Astrocyte (in vitro differentiated cells and primary cell): ENCODE measurements at regions not wholly inside any gene's neighbourhood (a gene's known extent, or its start where the extent isn't known, plus 50 kb on each side); places are given as distances from the start of the nearest gene placed in this dataset.
"Not testable (repeated sequence)": the region's sequence is repeated elsewhere in the genome, so short reads cannot be mapped to it uniquely, and the experiment has no call there.

Experiments
- DNase-seq: peaks from one replicate; pipeline ENCODE4 v3.0.0-alpha.2; 2010; ENCODE audit warnings: low read depth
- FAIRE-seq: peaks from 2 replicates; lab custom pipeline; 2011; peaks lifted over from hg19 to GRCh38; lab: Jason Lieb, UNC
- H2AFZ ChIP-seq: 2 replicates; pipeline ENCODE4 v1.6.0; 2012; ENCODE audit warnings: low read depth, low read length, inconsistent platforms
- H3K27ac ChIP-seq: 2 replicates; pipeline ENCODE4 v1.5.1; 2011; ENCODE audit warnings: low read depth, low read length, inconsistent platforms
- H3K27me3 ChIP-seq: 2 replicates; pipeline ENCODE4 v1.6.0; 2011; ENCODE audit warnings: low read length, inconsistent platforms; ENCODE audit not compliant: insufficient read depth
- H3K36me3 ChIP-seq: 2 replicates; pipeline ENCODE4 v1.5.1; 2011; ENCODE audit warnings: low read length, inconsistent platforms; ENCODE audit not compliant: insufficient read depth
- H3K4me1 ChIP-seq: 2 replicates; pipeline ENCODE4 v1.5.1; 2011; ENCODE audit warnings: low read length, inconsistent platforms; ENCODE audit not compliant: insufficient read depth
- H3K4me2 ChIP-seq: 2 replicates; pipeline ENCODE4 v1.6.0; 2012; ENCODE audit warnings: low read length, inconsistent platforms
- H3K4me3 ChIP-seq: 2 replicates; pipeline ENCODE4 v1.5.1; 2011; ENCODE audit warnings: low read depth, mild to moderate bottlenecking, low read length, inconsistent platforms; ENCODE audit not compliant: insufficient read depth
- H3K79me2 ChIP-seq: 2 replicates; pipeline ENCODE4 v1.6.0; 2012; ENCODE audit warnings: mild to moderate bottlenecking, low read length, inconsistent platforms; ENCODE audit not compliant: insufficient read depth
- H3K9ac ChIP-seq: 2 replicates; pipeline ENCODE4 v1.6.0; 2012; ENCODE audit warnings: mild to moderate bottlenecking, low read length, inconsistent platforms
- H3K9me3 ChIP-seq: 2 replicates; pipeline ENCODE4 v1.5.1; 2012; ENCODE audit warnings: low read depth, mild to moderate bottlenecking, low read length, inconsistent platforms; ENCODE audit not compliant: insufficient read depth
- H4K20me1 ChIP-seq: 2 replicates; pipeline ENCODE4 v1.6.0; 2012; ENCODE audit warnings: low read length, inconsistent platforms; ENCODE audit not compliant: insufficient read depth
- H3K27ac Mint-ChIP-seq: one replicate; pipeline ENCODE4 v1.8.0; 2021; ENCODE audit warnings: mild to moderate bottlenecking, mixed read lengths; ENCODE audit not compliant: unreplicated experiment
- H3K27me3 Mint-ChIP-seq: one replicate; pipeline ENCODE4 v1.8.0; 2021; ENCODE audit warnings: low read depth, mixed read lengths; ENCODE audit not compliant: unreplicated experiment
- H3K36me3 Mint-ChIP-seq: one replicate; pipeline ENCODE4 v1.8.0; 2021; ENCODE audit warnings: low read depth, mixed read lengths; ENCODE audit not compliant: unreplicated experiment
- H3K4me1 Mint-ChIP-seq: one replicate; pipeline ENCODE4 v1.8.0; 2021; ENCODE audit warnings: low read depth, mixed read lengths; ENCODE audit not compliant: unreplicated experiment
- H3K4me3 Mint-ChIP-seq: one replicate; pipeline ENCODE4 v1.8.0; 2021; ENCODE audit warnings: mild to moderate bottlenecking, moderate library complexity, mixed read lengths; ENCODE audit not compliant: unreplicated experiment
- H3K9me3 Mint-ChIP-seq: one replicate; pipeline ENCODE4 v1.8.0; 2021; ENCODE audit warnings: mild to moderate bottlenecking, mixed read lengths; ENCODE audit not compliant: unreplicated experiment
- CTCF ChIP-seq: IDR thresholded peaks from 2 replicates; pipeline ENCODE4 v1.5.1; 2011; ENCODE audit warnings: low read depth, mild to moderate bottlenecking, inconsistent platforms, low read length, moderate library complexity; ENCODE audit not compliant: insufficient read depth
- EZH2 ChIP-seq: IDR thresholded peaks from 2 replicates; pipeline ENCODE4 v1.6.1; 2012; ENCODE audit warnings: mild to moderate bottlenecking, low read length, inconsistent platforms; ENCODE audit not compliant: insufficient read depth

GRCh38 chr5:168096525-168096924 is 194.9 kb upstream of the WWC1 start:
- Histone ChIP-seq H3K4me1 (no peaks in the 10 kb centered on the region), H3K27me3 (no peaks in the 10 kb centered on the region), H3K36me3 (no peaks in the 10 kb centered on the region), H3K4me3 (no peak overlapping the region), H2AFZ (no peak overlapping the region), H4K20me1 (no peaks in the 10 kb centered on the region), H3K4me2 (no peak overlapping the region), H3K9ac (no peak overlapping the region), H3K27ac (no peak overlapping the region), H3K9me3 (no peaks in the 10 kb centered on the region), H3K79me2 (no peaks in the 10 kb centered on the region)
- TF ChIP-seq EZH2 (no peak), CTCF (no peak)
- Mint-ChIP-seq H3K4me1 (peaks cover 2% of the 10 kb centered on the region), H3K36me3 (peaks cover 25% of the 10 kb centered on the region), H3K27ac (no peak overlapping the region), H3K27me3 (no peaks in the 10 kb centered on the region), H3K4me3 (no peak overlapping the region), H3K9me3 (no peaks in the 10 kb centered on the region)
- DNase-seq: no peak
- FAIRE-seq: no peak

GRCh38 chr5:168097876-168098653 is 193.4 kb upstream of the WWC1 start:
- H3K27me3 ChIP-seq: no peaks in the 10 kb centered on the region
- H3K9me3 ChIP-seq: no peaks in the 10 kb centered on the region
- no peak for TF ChIP-seq EZH2
- TF ChIP-seq CTCF: no peak
- FAIRE-seq (no peak), DNase-seq (no peak)
- no peak overlapping the region for H2AFZ ChIP-seq
- no peaks in the 10 kb centered on the region for H3K36me3 ChIP-seq
- no peaks in the 10 kb centered on the region for H3K9me3 Mint-ChIP-seq
- H3K4me3 ChIP-seq: no peak overlapping the region
- H3K27ac Mint-ChIP-seq: no peak overlapping the region
- H3K27me3 Mint-ChIP-seq: no peaks in the 10 kb centered on the region
- H3K4me3 Mint-ChIP-seq: no peak overlapping the region
- no peak overlapping the region for H3K9ac ChIP-seq
- H3K4me1 Mint-ChIP-seq: no peaks in the 10 kb centered on the region
- H3K4me1 ChIP-seq: no peaks in the 10 kb centered on the region
- H3K79me2 ChIP-seq: no peaks in the 10 kb centered on the region
- no peaks in the 10 kb centered on the region for H4K20me1 ChIP-seq
- no peak overlapping the region for H3K4me2 ChIP-seq
- H3K36me3 Mint-ChIP-seq: peaks cover 22% of the 10 kb centered on the region
- no peak overlapping the region for H3K27ac ChIP-seq

GRCh38 chr5:168101352-168101751 is 190.1 kb upstream of the WWC1 start:
- Histone ChIP-seq H3K27ac (no peak overlapping the region), H3K27me3 (no peaks in the 10 kb centered on the region), H3K9ac (no peak overlapping the region), H3K79me2 (no peaks in the 10 kb centered on the region), H4K20me1 (no peaks in the 10 kb centered on the region), H3K36me3 (no peaks in the 10 kb centered on the region), H3K4me1 (no peaks in the 10 kb centered on the region), H3K4me3 (no peak overlapping the region), H3K9me3 (no peaks in the 10 kb centered on the region), H3K4me2 (no peak overlapping the region), H2AFZ (no peak overlapping the region)
- H3K27ac Mint-ChIP-seq: no peak overlapping the region
- no peaks in the 10 kb centered on the region for H3K27me3 Mint-ChIP-seq
- H3K4me1 Mint-ChIP-seq: peaks cover 18% of the 10 kb centered on the region
- DNase-seq (no peak), FAIRE-seq (no peak)
- TF ChIP-seq EZH2 (no peak), CTCF (no peak)
- H3K9me3 Mint-ChIP-seq: no peaks in the 10 kb centered on the region
- peaks cover 18% of the 10 kb centered on the region for H3K36me3 Mint-ChIP-seq
- H3K4me3 Mint-ChIP-seq: no peak overlapping the region

GRCh38 chr5:168103018-168103417 is 188.4 kb upstream of the WWC1 start:
- not testable (repeated sequence) for H3K27me3 Mint-ChIP-seq, H4K20me1 ChIP-seq, H3K79me2 ChIP-seq, H3K9ac ChIP-seq, H3K9me3 ChIP-seq, H2AFZ ChIP-seq, FAIRE-seq, H3K4me3 Mint-ChIP-seq, H3K4me2 ChIP-seq, H3K27ac ChIP-seq, H3K36me3 ChIP-seq, H3K9me3 Mint-ChIP-seq, H3K4me3 ChIP-seq, H3K4me1 ChIP-seq, H3K27ac Mint-ChIP-seq, DNase-seq, H3K27me3 ChIP-seq
- peaks cover 22% of the 10 kb centered on the region for H3K36me3 Mint-ChIP-seq
- peaks cover 33% of the 10 kb centered on the region for H3K4me1 Mint-ChIP-seq
